Calu3 (cell line): ENCODE measurements at regions not wholly inside any gene's neighbourhood (a gene's known extent, or its start where the extent isn't known, plus 50 kb on each side); places are given as distances from the start of the nearest gene placed in this dataset.
A peak's percentile ranks its signal among the peaks of the same experiment; 100 is the strongest.

ENCODE experiments used
- BruUV-seq: library from RNA; stranded (reverse); fragments of 400-500 nt; replicated peaks from 2 replicates; lab custom pipeline; 2021; lab: Mats Ljungman, UMichigan
- CTCF ChIA-PET: fragments of 300-600 bp; sonication (Branson Sonifier 250); formaldehyde crosslinking; loops from one replicate; lab custom pipeline; 2022; ENCODE audit warnings: antibody characterized with exemption; lab: Charles Lee
- DNase-seq: peaks from one replicate; pipeline ENCODE4 v3.0.0; 2022
- H3K27ac Mint-ChIP-seq: one replicate; pipeline ENCODE4 v1.8.0; 2022; ENCODE audit warnings: mixed read lengths; ENCODE audit not compliant: unreplicated experiment
- H3K27me3 Mint-ChIP-seq: one replicate; pipeline ENCODE4 v1.8.0; 2022; ENCODE audit warnings: mixed read lengths; ENCODE audit not compliant: unreplicated experiment
- H3K36me3 Mint-ChIP-seq: one replicate; pipeline ENCODE4 v1.8.0; 2022; ENCODE audit warnings: mild to moderate bottlenecking, moderate library complexity, mixed read lengths; ENCODE audit not compliant: insufficient read depth, unreplicated experiment
- H3K4me1 Mint-ChIP-seq: one replicate; pipeline ENCODE4 v1.8.0; 2022; ENCODE audit warnings: mild to moderate bottlenecking, low read depth, mixed read lengths; ENCODE audit not compliant: unreplicated experiment
- H3K4me3 Mint-ChIP-seq: one replicate; pipeline ENCODE4 v1.8.0; 2022; ENCODE audit warnings: mild to moderate bottlenecking, low read depth, moderate library complexity, mixed read lengths; ENCODE audit not compliant: unreplicated experiment
- H3K9me3 Mint-ChIP-seq: one replicate; pipeline ENCODE4 v1.8.0; 2022; ENCODE audit warnings: low read depth, mixed read lengths; ENCODE audit not compliant: unreplicated experiment
- CTCF ChIP-seq: fragments of 200-600 bp; IDR thresholded peaks from one replicate; pipeline ENCODE4 v1.8.0; 2022; ENCODE audit warnings: antibody characterized with exemption; ENCODE audit not compliant: unreplicated experiment
- intact Hi-C: fragments of 100-400 bp; cut with micrococcal nuclease; formaldehyde crosslinking; loops from one replicate; pipeline ENCODE4 v1.10.0; 2022; ENCODE audit not compliant: unreplicated experiment

- Mint-ChIP-seq H3K9me3 (peaks cover 3% of the 10 kb centered on the region), H3K27ac (no peak overlapping the region), H3K4me1 (peaks cover 13% of the 10 kb centered on the region), H3K27me3 (no peaks in the 10 kb centered on the region), H3K36me3 (no peaks in the 10 kb centered on the region), H3K4me3 (no peak overlapping the region)
- no peak for TF ChIP-seq CTCF
- no TSS peak for BruUV-seq
- intact Hi-C loops: no loop called here
- CTCF ChIA-PET: no interaction called here
- no peak for DNase-seq
These were observed 529.5 kb upstream of the TGFBR2 start for GRCh38 chr3:30076899-30077298.

- intact Hi-C loops: no loop called here
- no peak overlapping the region for H3K27ac Mint-ChIP-seq
- no peaks in the 10 kb centered on the region for H3K36me3 Mint-ChIP-seq
- BruUV-seq: no TSS peak
- no peaks in the 10 kb centered on the region for H3K27me3 Mint-ChIP-seq
- CTCF ChIA-PET: no interaction called here
- TF ChIP-seq CTCF: no peak
- H3K4me3 Mint-ChIP-seq: no peak overlapping the region
- peaks cover 3% of the 10 kb centered on the region for H3K9me3 Mint-ChIP-seq
- no peak for DNase-seq
- H3K4me1 Mint-ChIP-seq: peaks cover 13% of the 10 kb centered on the region
These were observed 528.7 kb upstream of the TGFBR2 start for GRCh38 chr3:30077746-30078145.

GRCh38 chr3:30078736-30079135, 527.7 kb upstream of the TGFBR2 start:
- intact Hi-C loops: no loop called here
- H3K9me3 Mint-ChIP-seq: peaks cover 3% of the 10 kb centered on the region
- H3K27me3 Mint-ChIP-seq: no peaks in the 10 kb centered on the region
- DNase-seq: peak; percentile 26
- H3K4me1 Mint-ChIP-seq: peaks cover 13% of the 10 kb centered on the region
- CTCF ChIA-PET: no interaction called here
- no TSS peak for BruUV-seq
- no peaks in the 10 kb centered on the region for H3K36me3 Mint-ChIP-seq
- H3K4me3 Mint-ChIP-seq: no peak overlapping the region
- TF ChIP-seq CTCF: no peak
- H3K27ac Mint-ChIP-seq: no peak overlapping the region

GRCh38 chr3:30081904-30082303, 524.5 kb upstream of the TGFBR2 start:
- CTCF ChIA-PET: interaction anchor here (1.0 kb wide), 1 partner anchor 117 kb away, joined by 3 read pairs; no protein-coding TSS in a partner anchor
- H3K27me3 Mint-ChIP-seq: no peaks in the 10 kb centered on the region
- H3K27ac Mint-ChIP-seq: no peak overlapping the region
- H3K9me3 Mint-ChIP-seq: no peaks in the 10 kb centered on the region
- intact Hi-C loops: no loop called here
- no peaks in the 10 kb centered on the region for H3K36me3 Mint-ChIP-seq
- peaks cover 19% of the 10 kb centered on the region for H3K4me1 Mint-ChIP-seq
- peak; percentile 39 for DNase-seq
- no peak overlapping the region for H3K4me3 Mint-ChIP-seq
- no peak for TF ChIP-seq CTCF
- no TSS peak for BruUV-seq
